RWPE1 (cell line): ENCODE measurements at regions not wholly inside any gene's neighbourhood (a gene's known extent, or its start where the extent isn't known, plus 50 kb on each side); places are given as distances from the start of the nearest gene placed in this dataset.

ENCODE experiments used
- CTCF ChIA-PET: fragments of 350-600 bp; sonication (Branson Sonifier 250); formaldehyde crosslinking; extraction: SDS; loops from one replicate; lab custom pipeline; 2021; lab: Yijun Ruan, JAX
- POLR2A ChIA-PET: fragments of 400-600 bp; formaldehyde crosslinking; extraction: SDS; loops from one replicate; lab custom pipeline; 2020; ENCODE audit warnings: antibody characterized with exemption; ENCODE audit not compliant: low non-redundant PET; lab: Yijun Ruan, JAX
- DNase-seq: peaks from one replicate; pipeline ENCODE4 v3.0.0; 2012; ENCODE audit warnings: low spot score
- H3K27ac ChIP-seq: fragments of 450-650 bp; 2 replicates; pipeline ENCODE4 v1.5.1; 2017
- TF ChIP-seq, protein P1 (sequence below): fragments of 450-650 bp; conservative IDR thresholded peaks from 2 replicates; pipeline ENCODE4 v1.5.1; 2017; ENCODE audit warnings: low read depth, mild to moderate bottlenecking

DNA sequence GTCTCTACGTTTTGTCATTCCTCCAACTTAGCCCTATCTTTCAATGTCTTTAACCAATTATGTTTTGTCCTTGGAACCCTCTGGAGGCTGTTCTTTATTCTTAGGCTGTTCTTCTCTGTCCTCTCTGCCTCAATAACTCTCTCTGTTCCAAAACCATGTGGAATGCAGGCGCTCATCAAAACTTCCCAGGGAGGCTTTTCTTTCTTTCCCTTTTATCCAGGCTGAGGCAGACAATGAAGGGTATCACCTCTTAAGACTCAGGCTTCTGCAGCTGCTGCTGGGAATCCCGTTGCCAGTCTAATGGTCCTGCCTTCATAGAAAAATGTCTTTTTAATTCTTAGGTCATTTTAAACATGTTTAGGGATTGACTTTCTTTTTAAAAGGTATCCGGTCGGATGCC lies 544.7 kb downstream of the CDH26 start:
- CTCF ChIA-PET = no interaction called here
- DNase-seq = no peak
- TF ChIP-seq, protein P1, sequence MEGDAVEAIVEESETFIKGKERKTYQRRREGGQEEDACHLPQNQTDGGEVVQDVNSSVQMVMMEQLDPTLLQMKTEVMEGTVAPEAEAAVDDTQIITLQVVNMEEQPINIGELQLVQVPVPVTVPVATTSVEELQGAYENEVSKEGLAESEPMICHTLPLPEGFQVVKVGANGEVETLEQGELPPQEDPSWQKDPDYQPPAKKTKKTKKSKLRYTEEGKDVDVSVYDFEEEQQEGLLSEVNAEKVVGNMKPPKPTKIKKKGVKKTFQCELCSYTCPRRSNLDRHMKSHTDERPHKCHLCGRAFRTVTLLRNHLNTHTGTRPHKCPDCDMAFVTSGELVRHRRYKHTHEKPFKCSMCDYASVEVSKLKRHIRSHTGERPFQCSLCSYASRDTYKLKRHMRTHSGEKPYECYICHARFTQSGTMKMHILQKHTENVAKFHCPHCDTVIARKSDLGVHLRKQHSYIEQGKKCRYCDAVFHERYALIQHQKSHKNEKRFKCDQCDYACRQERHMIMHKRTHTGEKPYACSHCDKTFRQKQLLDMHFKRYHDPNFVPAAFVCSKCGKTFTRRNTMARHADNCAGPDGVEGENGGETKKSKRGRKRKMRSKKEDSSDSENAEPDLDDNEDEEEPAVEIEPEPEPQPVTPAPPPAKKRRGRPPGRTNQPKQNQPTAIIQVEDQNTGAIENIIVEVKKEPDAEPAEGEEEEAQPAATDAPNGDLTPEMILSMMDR = no peak
- POLR2A ChIA-PET = no interaction called here
- no peak overlapping the region for H3K27ac ChIP-seq

DNA sequence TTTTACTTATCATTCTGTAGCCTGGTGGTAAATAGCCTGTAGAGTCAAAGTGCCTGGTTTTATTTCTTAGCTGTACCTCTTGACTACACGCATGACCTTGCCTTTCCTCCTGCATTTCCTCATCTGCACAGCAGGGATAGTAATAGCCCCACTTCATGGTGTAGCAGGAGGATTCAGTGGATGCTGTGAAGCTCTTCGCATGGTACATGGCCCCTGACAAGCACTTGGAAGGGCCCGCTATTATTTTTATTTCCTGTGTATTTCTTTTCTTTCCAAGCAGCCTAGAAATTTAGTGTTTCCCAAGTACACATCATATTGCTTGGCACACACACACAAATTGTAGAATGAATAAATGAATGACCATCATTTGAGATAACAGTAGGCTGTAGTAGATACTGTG lies 547.2 kb downstream of the CDH26 start:
- CTCF ChIA-PET = no interaction called here
- POLR2A ChIA-PET = no interaction called here
- no peak for DNase-seq
- TF ChIP-seq, protein P1 = no peak
- H3K27ac ChIP-seq = no peak overlapping the region

DNA sequence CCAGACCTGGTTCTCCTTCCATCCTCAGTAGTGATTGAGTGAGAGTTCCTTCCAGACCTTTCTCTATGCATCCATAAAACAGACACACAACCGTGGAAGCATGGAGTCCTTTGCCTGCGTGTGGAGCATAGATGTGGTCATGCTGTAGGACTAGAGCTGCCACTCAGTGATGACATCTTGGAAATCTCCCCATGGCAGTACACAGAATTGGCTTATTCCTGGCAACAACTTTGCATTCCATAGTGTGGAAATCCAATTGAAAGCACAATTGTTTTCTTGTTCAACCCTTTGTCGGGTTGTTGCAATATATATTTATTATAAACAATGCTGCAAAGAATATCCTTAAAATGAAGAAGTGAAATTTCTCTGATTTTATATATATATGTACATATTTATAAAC lies 547.8 kb downstream of the CDH26 start:
- H3K27ac ChIP-seq = no peak overlapping the region
- CTCF ChIA-PET = no interaction called here
- POLR2A ChIA-PET = no interaction called here
- no peak for DNase-seq
- TF ChIP-seq, protein P1 = no peak

DNA sequence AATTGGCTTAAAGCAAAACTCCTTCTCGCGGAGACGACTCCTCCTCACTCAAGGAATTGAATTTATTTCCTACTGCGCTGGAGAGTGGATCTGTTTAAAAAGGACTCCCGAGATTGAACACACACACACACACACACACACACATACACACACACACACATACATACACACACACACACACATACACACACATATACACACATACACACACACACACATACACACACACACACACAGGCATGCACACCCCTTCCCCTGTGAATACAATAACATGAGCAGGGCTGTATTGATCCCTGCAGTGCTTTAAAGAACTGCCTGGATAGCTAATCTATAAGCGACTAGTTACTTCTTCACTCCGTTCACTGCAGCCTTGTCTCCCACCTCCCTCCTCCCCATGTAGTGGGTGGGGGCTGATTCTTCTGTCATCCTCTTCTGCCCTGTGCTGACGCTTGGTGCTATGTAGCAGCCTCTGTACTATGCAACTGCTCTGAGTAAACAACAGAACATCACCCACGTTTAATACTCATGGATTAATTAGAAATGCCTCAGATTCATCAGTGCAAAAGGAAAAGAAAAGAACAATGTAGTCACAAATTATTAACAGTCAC lies 549.0 kb downstream of the CDH26 start:
- DNase-seq = no peak
- H3K27ac ChIP-seq = no peak overlapping the region
- POLR2A ChIA-PET = no interaction called here
- TF ChIP-seq, protein P1 = no peak
- CTCF ChIA-PET = no interaction called here

DNA sequence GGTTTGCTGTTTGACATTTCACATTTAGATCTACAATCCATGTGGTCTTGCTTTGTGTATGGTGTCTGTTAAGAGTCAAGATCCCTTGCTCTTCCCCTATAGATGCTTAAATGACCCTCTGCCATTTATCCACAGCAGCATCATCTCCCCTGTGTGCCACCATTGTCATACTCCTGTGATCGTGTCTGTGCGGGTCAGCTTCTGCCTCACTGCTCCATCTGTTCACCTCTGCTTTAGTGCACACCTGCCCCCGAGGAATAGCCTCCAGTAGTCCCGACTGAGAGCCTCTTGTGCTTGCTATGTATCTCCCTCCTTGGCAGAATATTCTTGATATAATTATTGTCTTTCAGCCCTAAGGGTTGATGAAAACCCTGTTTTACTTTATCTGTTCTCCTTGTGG lies 551.2 kb downstream of the CDH26 start:
- ChIA-PET CTCF (no interaction called here), POLR2A (no interaction called here)
- H3K27ac ChIP-seq = no peak overlapping the region

DNA sequence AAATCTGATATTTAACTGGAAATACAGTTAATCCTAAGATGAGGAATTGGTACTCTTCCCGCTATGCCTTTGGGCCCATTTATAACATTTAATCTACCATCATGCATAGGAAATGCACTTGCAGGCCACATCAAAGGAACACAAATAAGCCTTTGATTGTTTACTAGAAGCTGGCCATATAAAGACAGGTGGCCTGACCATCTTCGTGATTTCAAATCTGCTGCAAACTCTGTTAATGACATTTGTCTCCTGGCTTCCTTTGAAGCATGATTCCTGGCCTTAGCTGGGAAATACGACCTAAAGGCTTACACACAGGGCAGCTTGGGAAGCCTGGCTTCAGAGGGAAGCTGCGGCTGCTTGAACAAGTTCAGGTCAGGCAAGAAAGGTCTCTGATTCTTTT lies 552.1 kb downstream of the CDH26 start:
- H3K27ac ChIP-seq = no peak overlapping the region
- ChIA-PET POLR2A (no interaction called here), CTCF (no interaction called here)
- no peak for DNase-seq
- TF ChIP-seq, protein P1 = no peak

More for the DNA sequence above, 551.2 kb downstream of the CDH26 start:
- DNase-seq = no peak
- TF ChIP-seq, protein P1 = no peak
